ENCODE measurements at regions not wholly inside any gene's neighbourhood (a gene's known extent, or its start where the extent isn't known, plus 50 kb on each side); places are given as distances from the start of the nearest gene placed in this dataset.
A peak's percentile ranks its signal among the peaks of the same experiment; 100 is the strongest.

DNA sequence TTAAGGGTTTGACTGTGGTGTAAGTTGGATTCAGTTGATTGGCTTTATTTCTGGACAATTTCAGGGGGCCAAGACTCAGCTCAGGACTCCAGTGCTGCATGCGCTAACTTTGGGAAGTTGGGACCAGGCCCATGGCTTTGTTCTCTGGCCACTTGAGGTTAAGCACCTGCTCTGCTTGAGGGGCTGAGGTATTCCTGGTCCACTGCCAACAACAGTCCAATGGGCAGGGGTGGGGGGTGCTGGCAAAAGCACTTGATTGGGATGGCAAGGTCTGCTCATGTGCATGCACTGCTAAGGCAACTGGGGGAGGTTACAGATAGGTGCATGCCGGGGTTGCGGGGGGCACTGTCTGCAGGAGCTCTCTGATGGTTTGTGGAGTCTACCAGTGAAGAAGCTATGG, 52.6 kb upstream of the ASB17 start:
- no peak for DNase-seq (ENCODE audit: low read depth, low spot score)

DNA sequence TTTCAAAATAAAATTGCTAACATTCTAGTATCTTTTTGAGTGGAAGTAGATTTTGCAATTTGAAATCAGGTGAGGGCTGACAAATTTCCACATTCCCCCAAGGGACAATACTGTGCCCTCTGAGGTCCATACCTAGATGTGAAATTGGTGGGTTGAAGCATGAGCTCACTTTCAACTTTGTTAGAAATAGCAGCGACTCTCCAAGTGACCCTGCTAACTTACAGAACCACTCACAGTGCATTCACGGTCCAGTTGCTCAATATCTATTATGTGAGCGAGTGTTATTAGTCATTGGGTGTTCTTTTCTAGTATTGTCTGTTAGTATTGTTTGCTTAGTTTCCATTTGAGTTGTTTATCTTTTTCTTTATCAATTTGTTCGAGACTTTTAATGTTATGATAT, 53.6 kb upstream of the ASB17 start:
- no peak for DNase-seq (ENCODE audit: low read depth, low spot score)

DNA sequence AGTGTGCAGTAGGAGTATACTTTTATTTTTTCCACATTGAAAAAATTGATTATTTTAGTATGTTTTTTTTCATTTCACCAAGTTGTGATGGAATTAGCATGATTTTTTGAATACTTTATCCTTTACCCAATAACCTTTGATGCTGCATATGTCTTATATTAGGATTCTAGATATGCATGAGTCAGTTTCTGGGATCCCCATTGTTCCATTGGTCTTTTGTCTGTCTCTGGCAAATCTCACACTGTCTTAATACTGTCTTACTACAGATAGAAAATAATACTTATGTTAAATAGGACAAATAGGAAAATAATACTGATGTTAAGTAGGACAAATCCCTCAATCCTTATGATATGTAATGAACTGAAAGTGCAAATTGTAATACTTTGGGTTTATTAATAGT, 54.3 kb upstream of the ASB17 start:
- no peak for DNase-seq (ENCODE audit: low read depth, low spot score)

DNA sequence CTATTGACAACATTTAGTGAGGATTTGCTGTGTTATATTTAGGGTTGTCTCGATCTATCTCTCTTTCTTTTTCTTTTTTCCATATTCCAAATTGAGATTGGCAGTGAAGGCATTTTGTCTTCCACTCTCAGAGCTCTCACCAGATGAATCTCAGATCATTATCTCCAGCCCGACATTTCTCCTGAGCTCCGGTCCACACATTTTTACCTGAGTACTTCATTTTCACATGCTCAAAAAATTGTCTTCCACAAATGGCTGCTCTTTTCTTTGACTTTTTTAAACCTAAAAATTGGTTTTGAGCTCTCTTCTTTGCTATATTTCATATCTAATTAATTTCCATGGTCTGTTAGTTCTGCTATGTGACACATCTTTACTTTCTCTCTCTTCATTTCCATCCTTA, 56.9 kb upstream of the ASB17 start:
- DNase-seq (ENCODE audit: low read depth, low spot score), result no peak

DNA sequence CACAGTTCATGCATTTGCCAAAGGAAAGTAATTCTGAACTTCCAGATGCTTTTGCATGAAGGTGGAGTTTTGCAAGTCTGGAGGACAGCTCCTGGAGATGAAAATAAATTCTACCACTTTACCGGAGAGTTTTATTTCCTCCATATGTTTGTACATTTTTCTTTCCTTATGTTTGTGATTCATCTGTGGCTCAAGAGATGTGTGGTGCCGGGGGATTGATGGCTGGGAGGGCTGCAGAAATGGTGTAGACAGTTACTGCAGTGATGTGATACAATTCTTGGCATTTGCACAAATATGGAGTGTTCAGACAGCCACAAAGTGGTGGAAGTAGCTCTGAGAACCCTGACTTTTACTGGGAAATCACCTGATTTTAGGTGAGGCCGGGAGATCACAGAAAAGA, 58.5 kb upstream of the ASB17 start:
- no peak for DNase-seq (ENCODE audit: low read depth, low spot score)

DNA sequence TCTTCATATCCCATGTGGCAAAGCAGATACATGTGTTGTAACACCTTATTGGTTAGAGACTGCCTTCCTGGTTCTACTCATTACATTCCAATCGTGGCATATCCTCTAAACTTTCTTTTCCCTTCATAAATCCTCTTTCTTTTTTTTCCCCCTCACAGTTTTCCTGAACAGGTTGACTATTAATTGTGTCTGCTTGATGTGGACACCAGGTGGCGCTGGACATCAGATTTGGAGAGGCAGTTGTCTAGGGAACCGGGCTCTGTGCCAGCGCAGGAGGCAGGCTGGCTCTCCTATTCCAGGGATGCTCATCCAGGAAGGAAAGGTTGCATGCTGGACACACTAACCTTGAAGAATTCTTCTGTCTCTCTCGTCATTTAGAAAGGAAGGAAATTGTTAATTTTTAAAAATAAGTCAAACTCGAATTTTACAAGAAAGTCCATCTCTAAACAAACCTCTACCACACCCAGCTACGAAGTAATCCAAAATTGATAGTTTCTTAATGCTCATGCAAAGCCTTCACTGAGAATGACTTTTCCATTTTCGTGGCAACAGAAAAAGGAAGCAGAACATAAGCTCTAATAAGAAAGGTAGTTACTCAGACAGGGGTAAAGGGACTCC, 59.4 kb upstream of the ASB17 start:
- DNase-seq (ENCODE audit: low read depth, low spot score), result peak; percentile 65

DNA sequence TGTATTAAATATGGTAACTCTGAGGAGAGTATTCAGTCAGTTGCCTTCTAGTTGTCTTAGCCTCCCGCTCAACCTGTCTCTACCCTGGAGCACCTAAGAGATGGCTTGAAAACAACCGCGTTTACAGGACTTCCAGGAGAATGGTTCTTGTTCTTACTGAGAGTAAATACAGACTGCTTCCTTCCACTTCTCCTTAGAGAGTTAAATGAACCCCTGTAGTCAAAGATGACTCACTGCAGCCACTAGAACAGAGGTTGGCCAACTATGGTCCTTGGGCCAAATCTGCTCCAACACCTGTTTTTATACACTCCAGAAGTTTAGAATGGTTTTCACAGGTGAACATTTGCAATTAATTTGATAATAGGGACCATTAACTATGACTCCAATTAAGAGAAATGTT, 60.1 kb upstream of the ASB17 start:
- no peak for DNase-seq (ENCODE audit: low read depth, low spot score)

DNA sequence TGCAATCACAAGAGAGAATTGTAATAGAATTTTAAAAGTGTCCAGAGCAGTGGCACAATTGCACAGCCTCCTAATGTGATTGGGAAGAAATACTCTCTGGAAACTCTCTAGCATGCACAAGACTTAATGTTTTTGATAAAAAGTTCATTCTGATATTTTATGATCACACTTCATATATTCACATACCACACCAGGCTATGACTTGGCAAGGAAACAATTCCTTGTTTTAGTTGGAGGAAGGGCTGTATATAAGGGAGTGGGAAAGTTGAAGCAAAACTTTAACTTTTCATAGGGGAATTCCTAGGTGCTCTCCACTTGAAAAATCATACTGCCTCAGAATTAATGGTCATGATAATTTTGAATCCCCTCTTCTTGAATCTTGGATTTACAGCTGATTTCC, 61.5 kb upstream of the ASB17 start:
- no peak for DNase-seq (ENCODE audit: low read depth, low spot score)

DNA sequence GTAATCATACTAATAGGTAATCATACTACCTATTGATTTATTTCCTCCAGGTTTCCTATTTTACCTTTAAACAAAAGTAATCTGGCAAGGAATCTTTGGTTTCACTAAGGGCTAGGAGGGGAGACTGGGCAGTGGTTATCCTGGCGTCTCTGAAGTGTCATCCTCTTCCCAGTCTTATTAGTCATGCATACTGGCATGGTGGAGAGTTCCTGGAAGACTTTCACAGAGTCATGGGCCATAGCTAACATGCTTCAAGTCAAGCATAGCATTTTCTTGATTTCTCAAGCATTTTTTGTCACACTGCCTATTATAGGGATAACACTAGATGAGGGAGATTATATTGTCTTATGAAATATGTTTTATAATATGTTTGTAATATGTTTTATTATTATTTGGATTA, 64.0 kb upstream of the ASB17 start:
- no peak for DNase-seq (ENCODE audit: low read depth, low spot score)

DNA sequence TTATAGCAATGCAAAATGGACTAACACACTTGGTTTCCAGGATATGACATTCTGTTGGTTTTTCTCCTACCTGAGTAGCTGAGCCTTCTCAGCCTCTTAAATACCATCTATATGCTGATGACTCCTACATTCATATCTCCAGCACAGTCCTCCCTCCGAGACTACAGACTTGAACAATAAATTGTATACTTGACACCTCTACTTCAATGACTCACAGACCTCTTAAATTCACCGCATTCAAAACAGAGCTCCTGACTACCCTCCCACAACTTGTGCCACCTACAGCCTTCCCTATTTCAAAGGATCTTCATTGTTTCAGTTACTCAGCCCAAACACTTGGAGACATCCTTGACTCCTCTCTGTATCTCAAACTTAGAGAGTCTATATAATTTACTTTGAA, 66.8 kb upstream of the ASB17 start:
- DNase-seq (ENCODE audit: low read depth, low spot score), result no peak

DNA sequence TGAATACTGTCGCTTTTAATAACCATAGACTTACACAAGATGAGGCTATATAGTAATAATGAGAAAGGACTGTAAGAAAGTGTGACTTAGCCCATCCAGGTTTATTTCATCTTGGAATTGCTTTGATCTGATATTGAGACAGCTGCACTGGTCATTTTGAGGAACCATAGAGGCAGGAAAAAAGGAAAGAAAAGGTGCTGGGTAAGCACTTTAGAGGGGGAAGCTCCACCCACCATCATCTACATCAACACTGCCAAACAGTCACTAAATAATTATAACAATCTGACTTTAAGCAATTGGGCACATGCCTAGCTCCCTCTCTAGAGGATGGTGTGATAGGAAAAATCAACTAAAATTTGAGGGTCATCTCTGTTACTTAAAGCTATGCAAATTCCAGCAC, 70.6 kb upstream of the ST6GALNAC3 start:
- DNase-seq (ENCODE audit: low read depth, low spot score), result no peak

DNA sequence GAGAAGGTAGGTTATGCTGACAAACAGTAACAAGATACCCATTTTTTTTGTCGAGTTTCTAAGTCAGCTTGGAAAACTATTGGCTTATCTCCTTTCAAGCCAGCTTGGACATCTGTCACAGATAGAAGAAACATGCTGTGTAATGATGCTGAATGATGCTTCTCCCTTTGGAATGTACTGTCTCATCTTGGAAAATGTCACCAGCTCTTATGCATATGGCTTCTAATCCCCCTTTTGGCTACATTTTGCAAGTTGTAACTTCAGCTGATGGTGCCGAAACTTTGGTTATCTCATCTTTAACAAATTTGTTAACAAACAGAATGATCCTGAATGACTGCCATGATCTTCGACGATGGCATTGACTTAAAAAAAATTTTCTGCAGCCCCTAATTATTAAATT, 68.8 kb upstream of the ST6GALNAC3 start:
- DNase-seq (ENCODE audit: low read depth, low spot score), result no peak

DNA sequence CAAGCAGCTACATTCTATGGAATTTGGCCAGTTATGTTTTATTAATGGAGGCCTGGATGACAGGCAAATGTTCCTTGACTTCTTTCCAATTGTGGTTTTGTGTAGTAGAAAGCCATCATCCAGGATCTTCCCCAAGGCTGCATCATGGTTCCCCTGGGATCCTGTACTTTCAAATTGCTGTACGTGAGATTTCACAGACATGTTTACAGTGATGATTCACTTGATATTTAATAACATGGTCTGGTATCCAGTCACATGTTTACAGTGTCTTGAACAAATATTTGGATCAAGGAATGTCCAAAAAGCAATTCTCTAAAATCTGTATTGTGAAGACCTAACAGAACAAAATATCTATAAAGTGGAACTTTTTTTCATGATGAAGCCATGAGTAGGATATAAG, 68.3 kb upstream of the ST6GALNAC3 start:
- DNase-seq (ENCODE audit: low read depth, low spot score), result no peak

DNA sequence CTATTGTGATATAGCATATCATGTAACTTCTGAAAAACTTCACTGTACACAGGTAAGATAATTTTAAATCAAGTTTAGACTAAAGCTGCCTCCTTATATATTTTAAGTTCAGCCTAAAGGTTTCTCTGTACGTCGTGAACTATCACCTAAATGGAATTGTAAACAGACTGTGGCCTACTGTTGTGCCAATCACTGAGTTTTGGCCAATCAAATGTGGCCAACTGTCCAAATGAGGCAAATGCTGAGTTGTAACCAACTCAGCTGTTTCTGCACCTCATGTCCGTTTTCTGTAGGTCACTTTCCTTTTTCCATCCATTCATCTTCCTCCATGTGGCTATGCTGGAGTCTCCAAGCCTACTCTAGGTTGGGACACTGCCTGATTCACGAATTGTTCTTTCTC, 63.7 kb upstream of the ST6GALNAC3 start:
- DNase-seq (ENCODE audit: low read depth, low spot score), result no peak

DNA sequence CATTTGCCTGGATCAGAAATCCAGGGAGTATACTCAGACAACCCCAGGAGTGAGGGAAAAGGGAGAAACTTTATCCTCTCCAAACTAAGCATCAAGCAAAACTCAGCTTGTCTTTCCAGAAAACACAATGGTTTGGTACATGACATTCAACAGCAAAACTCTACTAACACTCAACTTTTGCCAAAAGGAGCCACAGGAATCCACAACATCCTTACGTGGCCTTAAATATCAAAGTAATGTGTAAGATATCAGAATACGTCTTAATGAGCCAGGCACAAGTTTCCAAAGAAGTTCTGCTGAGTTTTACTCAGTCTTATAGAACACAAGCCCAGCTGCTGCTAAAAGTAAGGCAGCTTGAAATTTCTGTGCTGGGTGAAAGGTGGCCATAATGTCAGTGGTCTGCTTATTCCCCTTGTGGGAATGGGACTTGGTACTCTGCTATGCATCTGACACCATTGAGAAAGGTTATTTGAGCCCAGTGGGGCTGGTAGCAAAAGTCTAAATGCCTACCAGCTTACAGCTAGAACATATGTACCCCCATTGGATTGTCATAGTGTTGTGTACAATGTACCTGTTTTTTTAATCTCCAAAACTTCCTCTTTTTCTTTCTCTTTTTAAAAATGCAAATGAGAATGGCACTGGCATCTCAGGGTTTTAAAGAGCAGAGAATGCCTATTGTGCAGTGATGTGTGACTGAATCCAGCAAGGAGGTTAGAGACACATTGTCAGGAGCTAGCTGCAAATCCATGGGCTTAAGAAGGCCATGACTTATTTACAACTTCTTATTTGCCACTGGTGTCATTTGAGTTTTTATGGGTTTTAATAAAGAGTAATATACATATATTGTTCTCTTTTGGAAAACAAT, 62.0 kb upstream of the ST6GALNAC3 start:
- no peak for DNase-seq (ENCODE audit: low read depth, low spot score)

DNA sequence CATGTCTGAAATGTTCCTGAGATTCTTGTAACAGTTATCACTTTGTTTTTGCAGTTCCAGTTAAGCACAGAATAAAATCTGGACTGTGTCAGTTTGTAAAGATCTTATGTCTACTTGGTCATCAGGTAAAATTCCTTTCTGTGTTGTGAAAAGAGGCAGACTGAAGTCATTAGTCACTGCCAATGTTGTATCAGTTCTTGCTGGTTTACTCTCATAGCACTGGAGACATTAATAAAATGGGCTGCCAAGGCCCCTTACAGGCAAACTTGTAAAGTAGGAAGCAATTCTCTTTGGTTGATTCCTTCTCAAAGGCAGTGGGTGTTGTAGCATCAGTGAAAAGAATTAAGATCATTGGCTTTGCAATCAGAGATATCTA, 61.4 kb upstream of the ST6GALNAC3 start:
- no peak for DNase-seq (ENCODE audit: low read depth, low spot score)

DNA sequence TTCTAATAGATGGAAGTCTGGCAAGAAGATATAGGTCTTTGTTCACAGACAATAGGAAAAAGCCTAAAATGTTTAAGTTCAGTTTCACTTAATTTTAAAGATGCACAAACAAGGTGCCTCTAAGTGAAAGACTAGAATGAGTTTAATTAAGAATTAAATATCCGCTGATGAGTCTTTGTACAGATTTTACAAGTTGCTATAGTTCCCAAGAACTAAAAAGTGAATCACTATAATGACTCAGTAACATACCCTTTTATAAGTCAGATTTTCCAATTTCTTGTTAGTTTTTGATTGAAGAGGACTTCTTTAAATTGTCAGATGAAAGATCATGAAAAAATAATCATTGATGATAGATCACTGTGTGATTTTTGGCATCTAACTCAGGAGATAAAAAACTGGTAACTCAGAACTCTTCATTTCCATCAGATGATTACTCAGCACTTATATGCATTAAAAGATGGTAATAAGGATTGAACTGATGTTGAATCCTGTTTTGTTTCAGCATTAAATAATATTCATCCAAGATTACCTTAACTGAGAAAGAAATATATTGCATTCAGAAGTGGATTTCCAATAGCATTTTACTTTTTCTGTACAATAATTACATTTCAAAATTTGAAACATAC, 59.0 kb upstream of the ST6GALNAC3 start:
- DNase-seq (ENCODE audit: low read depth, low spot score), result no peak

DNA sequence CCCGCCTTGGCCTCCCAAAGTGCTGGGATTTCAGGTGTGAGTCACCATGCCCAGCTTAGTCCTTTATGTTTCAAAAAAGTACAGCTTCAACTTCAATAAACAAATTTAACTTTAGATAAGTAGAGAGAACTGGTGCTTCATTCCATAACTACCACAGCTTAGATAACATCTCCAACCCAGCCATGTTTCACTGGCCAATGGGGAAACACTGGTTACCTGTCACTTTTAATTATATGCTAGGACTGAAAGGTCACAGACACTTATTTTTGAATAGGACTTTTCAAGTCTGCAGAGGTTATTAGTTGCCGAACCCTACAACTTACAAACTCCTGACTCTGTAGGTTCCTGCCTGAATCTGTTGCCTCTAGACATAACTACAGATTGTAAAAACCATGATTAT, 56.5 kb upstream of the ST6GALNAC3 start:
- no peak for DNase-seq (ENCODE audit: low read depth, low spot score)

DNA sequence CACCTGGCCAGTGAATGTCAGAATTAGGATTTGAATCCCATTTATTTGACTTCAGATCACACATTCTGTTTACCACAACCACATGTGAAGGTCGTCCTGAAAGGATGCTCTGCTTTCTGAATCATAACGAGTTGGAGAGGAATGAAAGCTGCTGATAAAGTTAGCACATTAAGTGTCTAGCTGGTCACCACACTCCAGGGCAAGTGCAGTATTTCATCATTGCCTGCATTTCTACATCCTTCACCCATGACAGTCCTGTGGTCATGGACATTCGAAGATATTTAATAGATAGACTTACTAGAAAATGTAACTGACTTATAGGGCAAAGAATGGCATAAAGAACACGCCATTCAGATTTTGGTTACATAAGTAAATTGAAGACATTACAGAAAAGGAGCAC, 52.7 kb upstream of the ST6GALNAC3 start:
- no peak for DNase-seq (ENCODE audit: low read depth, low spot score)

DNA sequence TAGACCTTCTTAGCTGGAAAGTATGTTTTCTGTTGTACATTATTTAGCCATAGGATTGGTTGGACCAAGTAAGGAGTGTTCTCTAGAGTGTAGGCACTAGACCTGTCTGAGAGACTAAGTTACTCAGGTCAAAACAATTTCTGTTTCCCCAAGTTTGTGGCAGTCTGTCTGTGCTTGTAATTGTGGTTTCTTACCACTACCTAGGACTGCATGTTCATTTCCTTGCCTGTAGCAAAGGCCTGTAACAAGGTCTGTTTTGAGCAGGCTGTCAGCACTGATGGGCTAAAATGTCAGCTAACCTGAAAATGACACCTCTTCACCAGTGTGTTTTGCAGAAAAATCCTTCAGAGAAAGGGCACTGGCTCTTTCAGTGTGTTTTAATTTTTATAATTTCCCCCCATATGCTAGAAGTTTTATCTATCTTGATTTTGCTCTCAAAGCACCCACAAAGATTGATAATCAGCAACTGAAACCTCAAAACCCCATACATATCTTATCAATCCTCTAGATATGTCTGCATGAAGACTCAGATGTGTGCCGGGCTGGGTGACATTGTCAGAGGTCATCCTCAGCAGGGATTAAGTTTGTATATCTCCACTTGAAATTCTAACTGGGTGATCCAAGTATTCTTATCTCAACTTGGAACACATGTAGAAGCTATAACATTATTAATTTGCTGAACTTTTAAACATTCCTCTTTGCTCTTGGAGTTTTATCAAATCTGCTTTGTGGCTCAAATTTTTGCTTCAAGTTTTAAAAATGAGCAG, 50.7 kb upstream of the ST6GALNAC3 start:
- no peak for DNase-seq (ENCODE audit: low read depth, low spot score)
